ENCODE measurements at regions not wholly inside any gene's neighbourhood (a gene's known extent, or its start where the extent isn't known, plus 50 kb on each side); places are given as distances from the start of the nearest gene placed in this dataset.
"Not testable (repeated sequence)": the region's sequence is repeated elsewhere in the genome, so short reads cannot be mapped to it uniquely, and the experiment has no call there.

DNA sequence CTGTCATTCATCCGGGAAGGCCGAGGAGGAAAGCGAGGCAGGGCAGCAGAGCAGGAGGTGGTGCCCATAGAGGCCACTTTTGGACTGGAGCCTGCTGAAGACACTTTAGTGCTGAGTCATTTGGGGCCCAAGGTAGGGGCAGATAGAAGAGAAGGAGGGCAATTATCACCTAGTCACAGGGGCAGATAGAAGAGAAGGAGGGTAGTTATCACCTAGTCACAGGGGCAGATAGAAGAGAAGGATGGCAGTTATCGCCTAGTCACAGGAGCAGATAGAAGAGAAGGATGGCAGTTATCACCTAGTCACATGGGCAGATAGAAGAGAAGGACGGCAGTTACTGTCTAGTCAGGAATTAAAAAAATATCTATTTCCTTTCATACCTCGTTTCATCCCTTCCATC is 1372.6 kb downstream of the FOXD4L5 start:
- DNase-seq (ENCODE audit: low read depth) = not testable (repeated sequence)

DNA sequence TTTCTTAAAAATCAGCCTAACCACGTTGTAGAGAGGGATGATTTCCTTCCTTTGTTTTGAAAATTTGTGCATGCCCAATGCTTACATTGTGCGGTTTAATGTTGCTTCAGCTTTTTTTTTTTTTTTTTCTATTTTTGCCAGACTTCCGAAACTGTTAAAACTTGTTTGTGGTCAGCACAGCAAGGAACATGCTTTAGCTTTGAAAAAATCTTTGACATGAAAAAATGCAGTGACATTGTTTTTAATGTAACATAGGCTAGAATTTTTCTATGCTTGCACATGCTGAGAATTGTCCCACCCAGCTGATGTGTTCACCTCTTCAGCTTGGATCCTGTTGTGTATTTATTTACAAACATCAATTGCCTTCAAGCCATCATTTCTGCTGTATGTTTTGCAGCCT is 1375.9 kb downstream of the FOXD4L5 start:
- not testable (repeated sequence) for DNase-seq (ENCODE audit: low read depth); H3K4me3 ChIP-seq (ENCODE audit: low read depth, low read length)

More for the DNA sequence above, 1372.6 kb downstream of the FOXD4L5 start:
- H3K4me3 ChIP-seq (ENCODE audit: low read depth, low read length) = not testable (repeated sequence)

- H3K4me3 ChIP-seq (ENCODE audit: low read depth, low read length); DNase-seq (ENCODE audit: low read depth): not testable (repeated sequence)
These were observed 1385.3 kb downstream of the FOXD4L5 start for GRCh38 chr9:63899637-63900190.

DNA sequence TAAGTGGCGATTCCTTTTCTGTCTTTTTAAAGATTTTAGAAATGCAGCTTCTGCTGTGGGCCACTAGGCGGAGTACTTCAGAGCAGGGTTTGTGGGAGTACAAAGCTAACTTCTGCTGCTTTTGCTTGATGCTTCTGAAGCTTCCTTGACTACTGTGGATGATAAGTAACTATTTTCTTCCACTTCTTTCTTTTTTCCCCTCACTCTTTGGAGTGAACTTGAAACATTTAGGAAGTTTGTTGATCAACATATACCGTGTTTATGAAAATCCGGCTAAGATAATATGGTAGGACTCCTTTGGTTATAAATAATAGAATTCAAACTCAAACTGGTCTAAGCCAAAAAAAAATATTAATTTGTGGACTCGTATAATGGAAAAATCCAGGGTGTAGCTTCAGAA is 1403.6 kb downstream of the FOXD4L5 start:
- not testable (repeated sequence) for DNase-seq (ENCODE audit: low read depth); H3K4me3 ChIP-seq (ENCODE audit: low read depth, low read length)

DNA sequence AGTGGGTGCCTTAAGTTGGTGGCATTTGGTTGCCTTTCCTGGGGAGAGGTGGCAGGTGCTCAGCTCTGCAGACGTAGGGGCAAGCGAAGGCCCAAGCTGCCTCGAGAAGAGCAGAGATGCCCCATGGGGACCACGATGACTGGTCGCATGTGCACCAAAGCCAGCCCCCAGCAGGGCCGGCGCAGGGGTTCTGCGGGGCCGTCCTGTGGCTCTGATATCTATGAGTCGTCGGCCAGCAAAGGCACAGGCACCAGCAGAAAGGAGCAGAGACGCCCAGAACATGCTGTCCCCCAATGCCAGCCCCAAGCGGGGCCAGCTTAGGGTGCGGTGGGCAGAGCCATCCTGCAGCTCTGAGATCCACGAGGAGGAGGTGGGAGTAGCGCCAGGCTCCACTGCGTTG is 1408.6 kb downstream of the FOXD4L5 start:
- not testable (repeated sequence) for H3K4me3 ChIP-seq (ENCODE audit: low read depth, low read length)

DNA sequence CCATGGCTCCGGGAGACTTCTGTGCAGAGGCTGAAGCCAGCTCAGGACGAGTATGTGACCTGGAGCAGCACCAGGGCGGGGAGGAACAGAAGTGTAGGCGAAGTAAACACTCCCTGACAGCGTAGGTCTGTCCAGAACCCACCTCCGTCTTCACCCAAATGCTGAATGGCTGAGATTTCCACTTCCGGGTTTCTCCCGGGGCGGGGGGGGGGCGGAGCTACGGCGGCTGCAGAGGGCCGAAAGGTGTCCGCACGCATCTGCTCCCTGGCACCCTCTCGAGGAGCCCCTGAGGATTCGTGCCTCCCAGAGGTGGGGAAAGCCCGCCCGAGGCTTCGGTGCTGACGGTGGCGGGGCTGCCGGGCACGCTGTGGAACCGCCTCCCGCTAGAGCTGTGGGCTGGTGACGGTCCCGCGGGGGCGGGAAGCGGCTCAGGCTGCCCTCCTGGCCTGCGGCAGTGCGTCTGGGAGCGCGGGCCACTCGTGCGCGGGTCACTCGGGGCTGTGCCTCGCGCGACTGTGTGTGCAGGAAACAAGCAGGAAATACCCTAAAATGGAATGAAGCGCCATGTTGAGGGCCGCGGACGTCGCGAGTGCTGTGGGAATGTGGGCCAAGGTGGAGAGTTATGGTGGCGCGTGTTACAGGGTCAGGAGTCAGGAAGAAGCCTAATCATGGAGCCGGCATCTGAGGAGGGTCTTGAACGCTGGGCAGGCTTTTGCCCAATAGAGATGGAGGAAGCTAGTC is 1425.4 kb downstream of the FOXD4L5 start:
- DNase-seq (ENCODE audit: low read depth) = peak; percentile 64
- TF ChIP-seq, protein P1, sequence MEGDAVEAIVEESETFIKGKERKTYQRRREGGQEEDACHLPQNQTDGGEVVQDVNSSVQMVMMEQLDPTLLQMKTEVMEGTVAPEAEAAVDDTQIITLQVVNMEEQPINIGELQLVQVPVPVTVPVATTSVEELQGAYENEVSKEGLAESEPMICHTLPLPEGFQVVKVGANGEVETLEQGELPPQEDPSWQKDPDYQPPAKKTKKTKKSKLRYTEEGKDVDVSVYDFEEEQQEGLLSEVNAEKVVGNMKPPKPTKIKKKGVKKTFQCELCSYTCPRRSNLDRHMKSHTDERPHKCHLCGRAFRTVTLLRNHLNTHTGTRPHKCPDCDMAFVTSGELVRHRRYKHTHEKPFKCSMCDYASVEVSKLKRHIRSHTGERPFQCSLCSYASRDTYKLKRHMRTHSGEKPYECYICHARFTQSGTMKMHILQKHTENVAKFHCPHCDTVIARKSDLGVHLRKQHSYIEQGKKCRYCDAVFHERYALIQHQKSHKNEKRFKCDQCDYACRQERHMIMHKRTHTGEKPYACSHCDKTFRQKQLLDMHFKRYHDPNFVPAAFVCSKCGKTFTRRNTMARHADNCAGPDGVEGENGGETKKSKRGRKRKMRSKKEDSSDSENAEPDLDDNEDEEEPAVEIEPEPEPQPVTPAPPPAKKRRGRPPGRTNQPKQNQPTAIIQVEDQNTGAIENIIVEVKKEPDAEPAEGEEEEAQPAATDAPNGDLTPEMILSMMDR (IDR thresholded peaks at IDR 0.05; ENCODE audit: insufficient read depth, low read depth, low read length) = peak; percentile 3
- H3K4me3 ChIP-seq (ENCODE audit: low read depth, low read length) = peak overlapping the region; percentile 62

More for the DNA sequence above, 1408.6 kb downstream of the FOXD4L5 start:
- not testable (repeated sequence) for DNase-seq (ENCODE audit: low read depth)

GRCh38 chr9:63859090-63859474 is 1425.9 kb downstream of the FOXD4L5 start:
- peak overlapping the region; percentile 62 for H3K4me3 ChIP-seq (ENCODE audit: low read depth, low read length)
- peak; percentile 1 for DNase-seq (ENCODE audit: low read depth)

GRCh38 chr9:63853140-63853751 is 1431.8 kb downstream of the FOXD4L5 start:
- DNase-seq (ENCODE audit: low read depth); H3K4me3 ChIP-seq (ENCODE audit: low read depth, low read length): not testable (repeated sequence)

GRCh38 chr9:63824804-63825203 is 1460.2 kb downstream of the FOXD4L5 start:
- DNase-seq (ENCODE audit: low read depth); H3K4me3 ChIP-seq (ENCODE audit: low read depth, low read length): not testable (repeated sequence)

GRCh38 chr9:63823375-63824201 is 1461.4 kb downstream of the FOXD4L5 start:
- not testable (repeated sequence) for H3K4me3 ChIP-seq (ENCODE audit: low read depth, low read length); DNase-seq (ENCODE audit: low read depth)

- not testable (repeated sequence) for H3K4me3 ChIP-seq (ENCODE audit: low read depth, low read length); DNase-seq (ENCODE audit: low read depth)
These were observed 1462.2 kb downstream of the FOXD4L5 start for GRCh38 chr9:63822615-63823374.

DNA sequence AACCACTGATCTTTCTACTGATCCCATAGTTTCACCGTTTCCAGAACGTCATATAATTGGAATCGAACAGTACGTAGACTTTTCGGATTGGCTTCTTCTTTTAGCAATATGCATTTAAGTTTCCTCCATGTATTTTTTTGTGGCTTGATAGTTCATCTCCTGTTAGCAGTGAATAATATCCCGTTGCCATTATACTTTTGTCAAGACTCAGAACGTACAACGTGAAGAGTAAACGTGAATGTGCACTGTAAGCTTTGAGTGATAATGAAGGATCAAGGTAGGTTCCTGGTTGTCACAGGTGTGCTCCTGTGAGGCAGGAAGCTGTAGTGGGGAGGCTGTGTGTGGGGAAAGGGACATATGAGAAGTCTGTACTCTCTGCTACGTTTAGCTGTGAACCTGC is 1463.7 kb downstream of the FOXD4L5 start:
- DNase-seq (ENCODE audit: low read depth); H3K4me3 ChIP-seq (ENCODE audit: low read depth, low read length): not testable (repeated sequence)

GRCh38 chr9:63820882-63821281 is 1464.1 kb downstream of the FOXD4L5 start:
- H3K4me3 ChIP-seq (ENCODE audit: low read depth, low read length); DNase-seq (ENCODE audit: low read depth): not testable (repeated sequence)

GRCh38 chr9:63820383-63820782 is 1464.6 kb downstream of the FOXD4L5 start:
- DNase-seq (ENCODE audit: low read depth); H3K4me3 ChIP-seq (ENCODE audit: low read depth, low read length): not testable (repeated sequence)
